Occipital lobe (tissue), 1 donor: ENCODE measurements at regions not wholly inside any gene's neighbourhood (a gene's known extent, or its start where the extent isn't known, plus 50 kb on each side); places are given as distances from the start of the nearest gene placed in this dataset.

ENCODE experiments used
- DNase-seq: peaks from one replicate; lab custom pipeline; 2025; lab: John Stamatoyannopoulos, UW

GRCh38 chr15:31241888-31242522 is 84.6 kb upstream of the KLF13 start:
- no peak for DNase-seq

GRCh38 chr15:31243895-31244294 is 82.7 kb upstream of the KLF13 start:
- DNase-seq = no peak

- no peak for DNase-seq
These were observed 81.4 kb upstream of the KLF13 start for GRCh38 chr15:31245135-31245689.

DNA sequence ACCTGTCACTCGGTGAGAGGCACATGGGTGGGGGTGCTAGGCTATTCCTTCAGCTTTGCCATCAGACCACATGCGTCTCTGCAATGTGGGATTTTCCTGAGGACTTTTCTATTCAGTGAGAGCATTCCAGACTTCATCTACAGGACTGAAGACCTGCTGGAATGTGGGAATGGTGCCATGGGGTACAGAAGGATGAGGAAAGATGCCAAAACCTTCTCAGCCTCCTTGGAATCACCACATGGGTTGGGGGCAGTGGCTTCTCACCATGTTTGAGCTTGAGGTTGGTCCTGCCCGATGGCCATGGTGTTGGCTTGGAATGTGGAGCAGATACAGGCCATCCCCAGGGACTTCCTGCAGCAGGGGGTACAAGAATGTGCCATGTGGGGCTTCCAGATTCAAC is 80.9 kb upstream of the KLF13 start:
- DNase-seq = no peak

DNA sequence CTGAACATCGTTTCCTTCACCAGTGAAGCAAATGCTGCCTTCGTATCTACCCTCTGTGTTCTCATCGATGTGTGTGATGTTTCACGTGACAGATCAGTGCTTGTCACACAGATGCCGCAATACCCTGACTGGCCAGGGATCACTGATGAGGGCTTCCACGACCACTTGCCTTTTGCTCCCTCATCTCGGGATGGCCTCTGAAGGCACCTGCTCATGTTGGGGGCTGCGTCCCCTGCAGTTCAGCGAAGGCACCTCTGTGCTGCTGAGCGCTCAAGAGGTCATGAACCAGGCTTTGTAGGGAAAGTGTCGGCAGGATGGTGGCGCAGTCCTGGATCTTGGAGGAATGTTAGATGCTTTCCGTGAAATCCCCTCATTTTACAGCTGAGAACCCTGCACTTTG is 79.2 kb upstream of the KLF13 start:
- DNase-seq = no peak

DNA sequence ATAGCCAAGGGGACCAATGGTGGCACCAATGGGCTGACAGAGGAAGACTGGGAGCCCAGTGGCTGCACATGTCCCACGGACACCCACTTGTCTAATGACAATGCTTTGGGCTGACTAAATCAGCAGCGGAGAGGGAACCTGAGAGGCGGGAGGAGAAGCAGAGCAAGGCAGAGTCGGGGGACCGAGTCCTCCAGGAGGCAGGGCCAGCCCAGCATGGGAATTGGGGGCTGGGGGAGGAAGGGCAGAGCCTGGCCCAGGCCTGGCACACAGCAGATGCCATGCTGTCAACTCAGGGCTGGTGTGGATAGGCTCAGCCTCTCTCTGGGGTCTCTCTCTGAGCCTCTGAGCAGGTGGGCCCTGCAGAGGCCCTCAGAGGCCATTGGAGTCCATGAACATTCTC is 78.4 kb upstream of the KLF13 start:
- no peak for DNase-seq

GRCh38 chr15:31248951-31249350 is 77.7 kb upstream of the KLF13 start:
- DNase-seq = no peak

DNA sequence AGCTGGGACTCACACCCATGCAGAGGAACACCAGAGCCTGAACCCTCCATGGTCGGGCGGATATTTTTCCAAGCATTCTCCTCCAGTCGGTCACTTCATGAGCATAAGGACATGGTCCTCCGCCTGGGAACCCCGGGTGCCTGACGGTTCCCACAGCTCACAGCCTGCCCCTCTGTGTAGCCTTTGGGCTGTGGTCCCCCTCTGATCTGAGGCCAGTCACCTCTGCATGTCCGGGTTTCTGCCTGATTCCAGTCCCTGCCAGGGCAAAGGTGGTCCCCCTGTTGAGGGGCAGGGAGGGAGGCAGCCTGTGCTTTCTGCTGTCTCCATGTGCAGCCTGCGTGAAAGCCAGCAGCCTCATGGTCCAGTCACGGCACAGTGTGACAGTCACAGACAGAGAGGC is 76.6 kb upstream of the KLF13 start:
- no peak for DNase-seq

- DNase-seq = no peak
These were observed 75.5 kb upstream of the KLF13 start for GRCh38 chr15:31251165-31251564.

DNA sequence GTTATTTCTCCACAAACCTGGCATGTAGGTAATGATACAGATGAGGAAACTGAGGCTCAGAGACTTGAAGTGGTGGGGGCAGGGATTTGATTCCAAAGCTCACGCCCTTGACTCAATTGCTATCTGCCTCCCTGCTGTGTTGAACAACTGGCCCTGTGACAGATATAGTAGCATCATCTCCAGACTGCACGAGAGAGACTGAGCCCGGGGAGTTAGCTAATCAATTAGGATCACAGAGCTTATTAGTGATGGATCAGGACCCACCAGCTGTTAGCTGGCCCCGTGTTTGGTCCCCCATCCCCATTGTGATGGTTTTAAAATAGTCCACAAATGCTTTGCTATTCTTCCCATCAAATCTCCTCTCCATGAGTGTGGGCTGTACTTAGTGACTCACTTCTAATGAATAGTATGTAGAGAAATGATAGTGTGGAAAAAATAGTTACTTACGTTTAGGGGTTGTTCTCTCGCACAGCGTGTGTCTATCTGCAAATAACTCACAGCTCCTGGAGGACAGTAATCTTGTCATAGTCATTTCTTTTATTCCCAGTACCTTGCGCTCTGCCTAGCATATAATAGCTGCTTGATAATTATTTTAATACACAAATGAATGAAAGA is 74.4 kb upstream of the KLF13 start:
- no peak for DNase-seq

DNA sequence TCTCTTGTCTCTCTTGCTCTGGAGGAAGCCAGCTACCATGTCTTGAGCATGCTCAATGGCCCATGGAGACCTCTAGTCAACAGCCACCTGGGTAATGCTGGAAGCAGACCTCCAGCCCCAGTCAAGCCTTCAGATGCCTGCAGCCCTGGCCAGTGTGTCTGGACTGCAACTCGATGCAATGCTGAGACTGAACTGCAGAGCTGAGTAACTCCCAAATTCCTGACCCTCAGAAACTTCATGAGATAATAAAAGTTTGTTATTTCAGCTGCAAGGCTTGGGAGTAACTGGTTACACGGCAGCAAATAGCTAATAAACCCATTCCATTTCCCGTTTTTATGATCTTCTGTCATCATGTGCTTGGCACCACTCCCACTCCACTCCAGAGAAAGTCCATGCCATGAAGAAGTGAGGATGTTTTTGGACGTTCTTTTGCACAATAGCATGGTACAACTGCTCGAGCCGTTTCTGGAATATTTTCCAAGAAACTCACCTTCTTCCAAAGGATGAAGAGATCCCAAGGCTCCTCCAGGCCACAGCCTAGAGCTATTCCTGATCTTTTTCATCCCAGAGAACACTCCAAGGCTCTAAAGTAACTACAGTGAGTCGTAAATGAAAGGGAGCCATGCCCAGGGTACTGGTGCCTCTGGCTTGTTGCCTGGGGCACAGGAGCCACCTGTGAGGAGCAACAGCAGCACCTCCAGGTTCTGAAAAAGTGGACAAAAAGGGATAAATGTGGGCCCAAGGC is 72.0 kb upstream of the KLF13 start:
- DNase-seq = no peak

DNA sequence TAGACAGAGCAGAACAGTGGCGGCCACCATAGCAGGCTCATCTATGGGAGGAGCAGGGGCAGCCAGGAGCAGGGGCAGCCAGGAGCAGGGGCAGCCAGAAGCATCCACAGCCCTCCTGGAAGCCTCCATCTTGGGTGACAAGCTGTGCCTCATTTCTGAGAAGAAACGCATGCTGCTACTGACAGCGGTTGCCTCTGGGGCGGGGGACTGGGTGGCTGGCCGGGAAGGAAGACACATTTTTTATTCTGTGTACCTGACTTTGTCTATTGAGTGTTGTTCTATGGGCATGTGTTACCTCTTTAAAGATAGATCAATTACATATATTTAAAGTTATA is 71.5 kb upstream of the KLF13 start:
- DNase-seq = no peak

DNA sequence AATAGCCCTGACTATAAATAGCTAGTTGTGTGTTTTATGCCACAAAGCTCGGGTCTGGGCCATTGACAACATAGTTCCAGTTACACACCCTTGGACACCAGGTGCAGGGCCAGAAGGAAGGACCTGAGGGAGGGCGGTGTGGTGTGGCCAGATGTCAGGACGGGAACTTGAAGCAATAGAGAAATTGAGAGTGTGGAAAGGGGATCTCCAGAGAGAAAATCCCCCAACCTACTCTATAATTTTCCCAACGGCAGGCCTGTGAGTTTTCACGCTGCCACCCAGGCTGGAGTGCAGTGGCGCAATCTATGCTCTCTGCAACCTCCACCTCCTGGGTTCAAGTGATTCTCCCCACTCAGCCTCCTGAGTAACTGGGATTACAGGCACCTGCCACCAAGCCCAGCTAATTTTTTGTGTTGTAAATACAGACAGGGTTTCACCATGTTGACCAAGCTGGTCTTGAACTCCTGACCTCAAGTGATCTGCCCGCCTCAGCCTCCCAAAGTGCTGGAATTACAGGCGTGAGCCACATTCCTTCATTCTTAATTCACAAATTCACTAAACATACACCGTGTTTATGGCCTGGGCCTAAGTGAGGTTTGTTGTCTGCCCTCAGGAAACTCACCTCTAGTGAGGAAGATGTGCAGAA is 70.8 kb upstream of the KLF13 start:
- DNase-seq = no peak

GRCh38 chr15:31256378-31257265 is 70.0 kb upstream of the KLF13 start:
- no peak for DNase-seq

DNA sequence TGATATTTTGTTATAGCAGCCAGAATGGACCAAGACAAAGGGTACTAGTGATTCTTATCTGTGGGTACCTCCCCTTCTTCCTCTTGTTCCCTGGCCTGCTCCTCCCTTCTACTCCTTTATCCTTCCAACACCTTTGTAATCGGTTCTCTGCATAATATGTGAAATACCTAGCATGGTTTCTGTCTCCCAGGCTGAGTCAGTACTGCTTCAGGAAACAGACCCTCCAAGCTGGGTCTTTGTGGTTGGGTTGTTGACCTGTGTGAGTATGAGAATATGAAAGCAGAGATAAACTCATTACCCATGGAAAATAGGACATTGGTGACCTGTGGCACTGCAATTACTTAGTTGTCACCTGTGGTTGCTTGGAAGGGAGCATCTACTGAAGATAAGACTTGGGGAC is 69.3 kb upstream of the KLF13 start:
- no peak for DNase-seq

- no peak for DNase-seq
These were observed 68.4 kb upstream of the KLF13 start for GRCh38 chr15:31258260-31258659.

- DNase-seq = no peak
These were observed 66.9 kb upstream of the KLF13 start for GRCh38 chr15:31259562-31260252.

GRCh38 chr15:31260646-31261265 is 65.9 kb upstream of the KLF13 start:
- DNase-seq = no peak

- DNase-seq = no peak
These were observed 65.1 kb upstream of the KLF13 start for GRCh38 chr15:31261266-31262142.
